HG02763 (cell line): ENCODE measurements at regions not wholly inside any gene's neighbourhood (a gene's known extent, or its start where the extent isn't known, plus 50 kb on each side); places are given as distances from the start of the nearest gene placed in this dataset.
"Not testable (repeated sequence)": the region's sequence is repeated elsewhere in the genome, so short reads cannot be mapped to it uniquely, and the experiment has no call there.

Source experiments
- ATAC-seq: cut with Tn5 transposase; IDR thresholded peaks from one replicate; pipeline ENCODE4 v1.9.1; 2021; ENCODE audit warnings: mild to moderate bottlenecking, moderate library complexity; ENCODE audit not compliant: unreplicated experiment

DNA sequence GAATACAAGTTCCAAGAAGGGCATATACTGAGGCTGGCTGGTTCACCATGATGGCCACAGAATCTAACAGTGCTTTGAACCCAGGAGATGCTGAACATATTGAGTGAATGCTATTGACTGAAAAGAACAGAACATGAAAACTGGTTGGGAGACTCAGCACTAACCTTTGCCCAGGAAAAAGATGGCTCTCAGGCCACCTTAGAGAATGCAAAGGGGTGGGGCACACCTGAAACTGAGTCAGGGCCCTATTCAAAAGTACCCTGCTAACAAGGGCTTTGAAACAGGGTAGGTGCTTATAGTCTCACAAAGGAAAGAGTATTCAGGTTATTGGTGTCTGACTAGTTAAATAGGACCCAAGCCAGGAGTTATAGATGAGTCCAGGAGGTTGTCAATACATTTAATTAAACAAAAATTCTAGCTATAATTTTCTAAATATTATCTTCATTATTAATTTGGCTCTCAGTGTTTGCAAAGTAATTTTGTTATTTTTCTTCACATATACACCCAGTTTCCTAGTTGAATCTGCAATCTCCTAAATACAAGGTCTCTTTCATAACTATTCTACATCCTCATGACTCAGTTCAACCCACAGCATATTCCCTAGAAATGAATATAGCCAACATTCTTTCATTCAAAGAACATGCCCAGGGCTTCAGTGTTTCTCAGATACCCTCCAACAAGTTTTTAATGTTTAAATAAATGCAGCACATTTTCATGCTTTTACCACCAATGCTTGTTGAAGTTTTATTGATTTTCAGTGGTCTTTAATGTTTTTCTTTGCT is 144.2 kb upstream of the RAPGEF2 start:
- ATAC-seq, result no peak

- no peak for ATAC-seq
Measured at GRCh38 chr4:158962393-158962792, 140.5 kb upstream of the RAPGEF2 start.

DNA sequence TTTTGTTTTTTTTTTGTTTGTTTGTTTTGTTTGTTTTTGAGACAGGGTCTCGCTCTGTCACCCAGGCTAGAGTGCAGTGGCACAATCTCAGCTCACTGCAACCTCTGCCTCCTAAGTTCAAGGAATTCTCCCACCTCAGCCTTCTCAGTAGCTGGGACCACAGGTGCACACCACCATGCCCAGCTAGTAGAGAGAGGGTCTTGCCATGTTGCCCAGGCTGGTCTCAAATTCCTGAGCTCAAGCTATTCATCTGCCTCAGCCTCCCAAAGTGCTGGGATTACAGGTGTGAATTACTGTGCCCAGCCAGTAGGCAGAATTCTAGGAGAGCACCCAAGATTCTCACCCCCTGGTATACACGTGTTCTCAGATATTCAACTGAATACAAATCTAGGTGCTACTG is 139.6 kb upstream of the RAPGEF2 start:
- not testable (repeated sequence) for ATAC-seq

DNA sequence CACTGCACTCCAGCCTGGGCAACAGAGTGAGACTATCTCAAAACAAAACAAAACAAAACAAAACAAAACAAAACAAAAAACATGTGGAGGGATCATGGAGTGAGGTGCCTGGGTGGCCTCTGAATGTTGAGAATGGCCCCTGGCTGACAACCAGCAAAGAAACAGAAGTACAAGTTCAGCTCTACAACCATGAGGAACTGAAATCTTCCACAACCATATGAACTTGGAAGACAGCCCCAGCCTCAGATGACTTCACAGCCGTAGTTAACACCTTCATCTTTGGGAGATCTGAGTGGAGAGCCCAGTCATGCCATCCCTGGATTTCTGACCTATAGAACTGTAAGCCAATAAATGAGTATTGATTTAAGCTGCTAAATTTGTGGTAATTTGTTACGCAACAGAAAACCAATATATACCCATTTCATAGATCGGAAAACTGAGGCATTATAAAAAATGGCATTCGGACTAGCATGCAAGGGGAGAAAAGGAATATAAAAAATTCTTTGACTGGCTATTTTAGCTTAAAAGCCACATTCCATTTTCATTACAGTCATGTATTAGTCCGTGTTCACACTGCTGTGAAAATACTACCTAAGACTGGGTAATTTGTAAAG is 138.7 kb upstream of the RAPGEF2 start:
- ATAC-seq, result no peak

- no peak for ATAC-seq
Measured at GRCh38 chr4:158964728-158965124, 138.2 kb upstream of the RAPGEF2 start.

DNA sequence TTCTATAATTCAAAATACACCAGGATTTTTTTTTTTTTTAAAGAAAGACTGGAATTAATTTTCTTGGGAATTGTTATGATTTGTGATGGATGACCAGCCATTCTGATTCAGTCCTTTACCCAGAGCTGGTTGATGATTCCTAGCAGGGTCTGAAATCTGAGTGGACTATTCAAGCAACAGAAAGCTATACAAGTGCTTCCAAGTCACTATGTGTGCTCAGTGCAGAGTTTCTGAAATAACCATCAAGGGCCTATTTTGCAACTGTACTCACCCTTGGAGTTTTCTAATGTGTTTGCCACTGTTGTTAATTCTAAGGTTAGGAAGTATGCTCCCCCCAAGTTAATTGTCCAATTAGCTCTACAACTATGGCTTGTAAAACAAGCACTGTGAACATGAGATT is 137.7 kb upstream of the RAPGEF2 start:
- ATAC-seq, result no peak

- ATAC-seq, result no peak
Measured at GRCh38 chr4:158966091-158966490, 136.8 kb upstream of the RAPGEF2 start.

- ATAC-seq, result no peak
Measured at GRCh38 chr4:158968961-158969360, 133.9 kb upstream of the RAPGEF2 start.

DNA sequence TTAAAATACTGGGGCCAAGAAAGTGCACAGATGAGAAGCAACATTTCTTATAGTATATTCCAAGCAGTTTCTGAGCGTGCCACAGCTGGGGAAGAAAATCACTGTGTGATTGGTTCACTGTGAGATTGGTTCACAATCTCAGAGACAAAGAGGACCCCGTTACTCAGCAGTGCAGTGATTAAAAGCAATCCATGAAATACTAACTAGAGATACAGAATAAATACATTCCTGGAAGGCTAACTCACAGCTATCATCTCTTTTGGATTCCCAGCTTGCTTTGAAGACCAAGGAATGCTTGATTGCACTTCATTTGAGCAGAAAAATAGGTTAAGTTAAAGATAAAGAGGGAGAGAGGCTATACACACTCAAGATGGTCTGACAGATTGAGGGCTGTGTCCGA is 132.1 kb upstream of the RAPGEF2 start:
- ATAC-seq, result no peak

DNA sequence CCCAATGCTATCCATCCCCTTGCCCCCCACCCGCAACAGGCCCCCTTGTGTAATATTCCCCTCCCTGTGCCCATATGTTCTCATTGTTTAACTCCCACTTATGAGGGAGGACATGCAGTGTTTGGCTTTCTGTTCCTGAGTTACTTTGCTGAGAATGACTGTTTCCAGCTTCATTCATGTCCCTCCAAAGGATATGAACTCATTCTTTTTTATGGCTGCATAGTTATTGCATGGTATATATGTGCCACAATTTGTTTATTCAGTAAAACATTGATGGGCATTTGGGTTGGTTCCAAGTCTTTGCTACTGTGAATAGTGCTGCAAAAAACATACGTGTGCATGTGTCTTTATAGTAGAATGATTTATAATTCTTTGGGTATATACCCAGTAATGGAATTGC is 128.4 kb upstream of the RAPGEF2 start:
- ATAC-seq, result not testable (repeated sequence)

DNA sequence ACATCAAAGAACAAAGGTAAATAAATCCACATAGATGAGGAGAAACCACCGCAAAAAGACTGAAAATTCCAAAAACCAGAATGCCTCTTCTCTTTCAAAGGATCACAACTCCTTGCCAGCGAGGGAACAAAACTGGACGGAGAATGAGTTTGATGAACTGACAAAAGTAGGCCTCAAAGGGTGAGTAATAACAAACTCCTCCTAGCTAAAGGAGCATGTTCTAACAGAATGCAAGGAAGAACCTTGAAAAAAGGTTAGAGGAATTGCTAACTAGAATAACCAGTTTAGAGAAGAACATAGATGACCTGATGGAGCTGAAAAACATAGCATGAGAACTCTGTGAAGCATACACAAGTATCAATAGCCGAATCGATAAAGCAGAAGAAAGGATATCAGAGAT is 122.2 kb upstream of the RAPGEF2 start:
- not testable (repeated sequence) for ATAC-seq

DNA sequence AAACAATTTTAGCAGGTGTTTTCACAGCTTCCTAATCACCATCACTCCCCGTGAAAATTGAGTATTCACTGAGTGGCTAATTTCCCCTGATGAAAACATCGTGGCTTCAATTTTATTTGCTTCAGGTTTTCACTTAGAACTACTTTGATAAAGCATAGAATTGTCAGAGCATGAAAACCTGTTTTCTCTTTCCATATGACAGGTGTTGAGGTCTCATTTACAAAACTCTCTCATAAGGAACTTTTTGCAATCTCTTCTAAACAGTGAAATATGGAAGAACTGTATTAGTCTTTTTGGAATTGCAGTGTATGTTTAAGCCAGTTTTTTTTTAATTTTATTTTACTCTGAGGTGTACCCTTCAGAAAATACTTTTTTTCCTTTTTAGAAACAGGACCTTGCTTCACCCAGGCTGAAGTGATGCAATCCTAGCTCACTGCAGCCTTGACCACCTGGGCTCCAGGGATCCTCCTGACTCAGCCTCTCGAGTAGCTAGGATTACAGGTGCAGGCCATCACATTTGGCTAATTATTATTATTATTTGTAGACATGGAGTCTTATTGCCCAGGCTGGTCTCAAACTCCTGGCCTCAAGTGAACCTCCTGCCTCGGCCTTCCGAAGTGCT is 111.2 kb upstream of the RAPGEF2 start:
- no peak for ATAC-seq

- ATAC-seq, result no peak
Measured at GRCh38 chr4:158993891-158994290, 109.0 kb upstream of the RAPGEF2 start.

DNA sequence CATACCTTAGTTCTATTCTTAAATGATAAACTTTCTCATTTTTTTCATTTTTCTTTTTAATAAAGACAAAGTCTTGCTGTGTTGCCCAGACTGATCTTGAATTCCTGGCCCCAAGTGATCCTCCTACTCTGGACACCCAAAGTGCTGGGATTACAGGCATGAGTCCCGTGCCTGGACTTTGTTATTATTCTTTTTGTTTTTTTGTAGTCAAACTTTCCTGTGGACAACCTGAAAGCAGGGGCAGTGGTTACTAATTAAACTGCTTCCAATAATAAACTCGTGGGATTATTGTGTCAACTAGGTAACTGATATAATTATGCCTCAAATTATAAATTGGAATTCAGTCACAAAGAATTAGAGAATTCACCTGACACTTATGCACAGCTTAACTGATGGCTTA is 107.8 kb upstream of the RAPGEF2 start:
- no peak for ATAC-seq

GRCh38 chr4:158995965-158996364 is 106.9 kb upstream of the RAPGEF2 start:
- ATAC-seq, result no peak

- ATAC-seq, result no peak
Measured at GRCh38 chr4:158996669-158997074, 106.2 kb upstream of the RAPGEF2 start.

- no peak for ATAC-seq
Measured at GRCh38 chr4:158997660-158998349, 105.1 kb upstream of the RAPGEF2 start.

- no peak for ATAC-seq
Measured at GRCh38 chr4:158998624-158999023, 104.3 kb upstream of the RAPGEF2 start.

DNA sequence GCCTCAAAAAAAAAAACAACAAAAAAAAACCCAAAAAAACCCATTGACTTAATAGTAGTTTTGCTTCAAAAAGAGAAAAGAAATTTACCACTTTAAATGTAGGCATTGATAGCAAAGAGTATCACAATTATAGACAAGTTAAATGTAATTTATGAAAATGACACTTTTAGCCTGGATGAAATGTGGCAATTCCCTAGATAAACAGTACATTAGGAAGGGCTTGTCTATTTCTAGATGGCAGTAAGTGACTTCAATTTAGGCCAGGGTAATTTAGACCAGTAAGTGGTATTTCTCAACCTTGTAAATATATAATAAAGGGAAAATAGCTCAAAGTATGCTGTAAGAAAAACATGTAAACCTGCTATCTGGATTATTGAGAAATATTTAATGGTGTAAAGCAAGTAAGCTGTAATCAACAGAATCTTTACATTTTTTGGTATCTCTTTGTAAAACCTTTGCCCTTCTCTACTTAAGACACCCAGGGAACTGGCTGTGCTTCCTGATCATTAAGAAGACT is 103.7 kb upstream of the RAPGEF2 start:
- no peak for ATAC-seq

GRCh38 chr4:158999849-159000248 is 103.0 kb upstream of the RAPGEF2 start:
- no peak for ATAC-seq

DNA sequence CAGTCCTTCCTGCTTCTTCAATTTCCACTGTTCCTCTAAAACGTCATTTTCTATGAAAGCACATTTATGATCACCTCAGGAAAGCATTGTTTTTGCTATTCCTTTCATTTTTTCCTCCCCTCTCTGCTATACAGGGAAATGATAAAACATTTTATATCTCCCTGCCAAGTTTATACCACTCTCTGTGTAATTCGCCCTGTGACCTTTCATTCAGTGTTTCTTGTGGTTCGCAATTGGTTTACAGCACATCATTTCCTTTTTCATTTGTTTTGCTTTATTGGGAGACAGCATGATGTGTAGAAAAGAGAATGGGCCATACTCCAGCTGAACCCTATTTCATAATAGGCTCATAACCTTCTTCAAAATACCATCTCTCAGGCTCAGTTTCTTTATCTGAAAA is 99.9 kb upstream of the RAPGEF2 start:
- ATAC-seq, result no peak
